Activated T-cell treated with anti-CD3 and anti-CD28 coated beads, Interleukin-2, amount 50 U/mL, for 24 hours (primary cell): ENCODE measurements at regions not wholly inside any gene's neighbourhood (a gene's known extent, or its start where the extent isn't known, plus 50 kb on each side); places are given as distances from the start of the nearest gene placed in this dataset.
"Not testable (repeated sequence)": the region's sequence is repeated elsewhere in the genome, so short reads cannot be mapped to it uniquely, and the experiment has no call there.

ENCODE experiments used
- DNase-seq: peaks from one replicate; pipeline ENCODE4 v3.0.0-alpha.2; 2020
- H3K27ac Mint-ChIP-seq: 2 replicates; pipeline ENCODE4 v1.8.0; 2020; ENCODE audit warnings: mild to moderate bottlenecking, mixed read lengths
- H3K27me3 Mint-ChIP-seq: 2 replicates; pipeline ENCODE4 v1.8.0; 2020; ENCODE audit warnings: mixed read lengths
- H3K36me3 Mint-ChIP-seq: 2 replicates; pipeline ENCODE4 v1.8.0; 2020; ENCODE audit warnings: low read depth, mixed read lengths
- H3K4me1 Mint-ChIP-seq: 2 replicates; pipeline ENCODE4 v1.8.0; 2020; ENCODE audit warnings: low read depth, mixed read lengths
- H3K4me3 Mint-ChIP-seq: 2 replicates; pipeline ENCODE4 v1.8.0; 2020; ENCODE audit warnings: mild to moderate bottlenecking, moderate library complexity, mixed read lengths
- H3K9me3 Mint-ChIP-seq: 2 replicates; pipeline ENCODE4 v1.8.0; 2020; ENCODE audit warnings: mixed read lengths

GRCh38 chr6:163765335-163765734, 350.8 kb downstream of the QKI start:
- no peaks in the 10 kb centered on the region for H3K36me3 Mint-ChIP-seq
- no peak overlapping the region for H3K27ac Mint-ChIP-seq
- H3K27me3 Mint-ChIP-seq: peaks cover 33% of the 10 kb centered on the region
- DNase-seq: no peak
- no peak overlapping the region for H3K4me3 Mint-ChIP-seq
- no peaks in the 10 kb centered on the region for H3K4me1 Mint-ChIP-seq
- no peaks in the 10 kb centered on the region for H3K9me3 Mint-ChIP-seq

DNA sequence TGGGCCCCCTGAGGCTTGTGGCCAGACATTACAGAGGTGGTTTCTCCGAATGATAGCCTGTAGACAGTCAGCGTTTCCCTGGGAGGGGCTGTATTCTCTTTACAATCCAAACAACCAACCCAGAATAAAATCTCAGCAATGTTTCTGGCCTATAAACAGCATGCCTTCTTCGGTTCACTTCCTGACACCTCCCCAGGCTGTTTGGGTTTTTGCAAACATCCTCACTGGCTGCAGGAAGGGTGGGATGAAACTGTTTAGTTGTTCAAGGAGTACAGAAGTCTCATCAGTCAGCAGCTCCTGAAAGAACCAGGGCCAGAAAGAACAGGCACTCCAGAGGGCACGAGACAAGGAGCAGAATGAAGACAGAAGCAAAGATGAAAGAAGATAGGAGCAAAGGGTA, 350.0 kb downstream of the QKI start:
- Mint-ChIP-seq H3K27me3 (peaks cover 37% of the 10 kb centered on the region), H3K36me3 (no peaks in the 10 kb centered on the region), H3K27ac (no peak overlapping the region), H3K9me3 (no peaks in the 10 kb centered on the region), H3K4me3 (no peak overlapping the region), H3K4me1 (no peaks in the 10 kb centered on the region)
- no peak for DNase-seq

GRCh38 chr6:163761481-163761880, 347.0 kb downstream of the QKI start:
- DNase-seq: no peak
- no peaks in the 10 kb centered on the region for H3K9me3 Mint-ChIP-seq
- H3K4me3 Mint-ChIP-seq: no peak overlapping the region
- H3K4me1 Mint-ChIP-seq: no peaks in the 10 kb centered on the region
- H3K27me3 Mint-ChIP-seq: peaks cover 35% of the 10 kb centered on the region
- H3K36me3 Mint-ChIP-seq: no peaks in the 10 kb centered on the region
- H3K27ac Mint-ChIP-seq: no peak overlapping the region

DNA sequence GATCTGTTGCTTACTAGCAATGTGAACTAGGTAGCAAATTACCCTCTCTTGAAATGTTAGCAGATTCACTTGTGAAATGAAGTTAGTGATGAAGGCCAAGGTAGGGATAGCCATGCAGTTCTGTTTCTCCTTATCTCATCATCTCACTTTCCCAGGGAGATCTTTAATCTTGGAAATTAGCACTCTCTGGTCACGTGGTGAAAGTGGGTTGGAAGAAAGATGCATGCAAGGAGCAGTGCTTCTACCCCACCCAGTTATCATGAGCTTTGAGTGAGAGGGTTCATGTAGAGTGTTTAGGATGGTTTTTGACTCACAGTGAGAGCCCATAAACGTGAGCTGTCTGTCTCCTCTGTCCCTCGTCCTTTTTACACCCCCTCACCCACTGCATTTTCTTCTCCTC, 346.3 kb downstream of the QKI start:
- Mint-ChIP-seq H3K36me3 (no peaks in the 10 kb centered on the region), H3K4me1 (no peaks in the 10 kb centered on the region), H3K4me3 (no peak overlapping the region), H3K27me3 (peaks cover 31% of the 10 kb centered on the region), H3K9me3 (no peaks in the 10 kb centered on the region), H3K27ac (no peak overlapping the region)
- no peak for DNase-seq

- Mint-ChIP-seq H3K27ac (no peak overlapping the region), H3K36me3 (no peaks in the 10 kb centered on the region), H3K4me3 (no peak overlapping the region), H3K27me3 (peaks cover 24% of the 10 kb centered on the region), H3K4me1 (no peaks in the 10 kb centered on the region), H3K9me3 (no peaks in the 10 kb centered on the region)
- no peak for DNase-seq
These were observed 345.0 kb downstream of the QKI start for GRCh38 chr6:163759542-163759941.

DNA sequence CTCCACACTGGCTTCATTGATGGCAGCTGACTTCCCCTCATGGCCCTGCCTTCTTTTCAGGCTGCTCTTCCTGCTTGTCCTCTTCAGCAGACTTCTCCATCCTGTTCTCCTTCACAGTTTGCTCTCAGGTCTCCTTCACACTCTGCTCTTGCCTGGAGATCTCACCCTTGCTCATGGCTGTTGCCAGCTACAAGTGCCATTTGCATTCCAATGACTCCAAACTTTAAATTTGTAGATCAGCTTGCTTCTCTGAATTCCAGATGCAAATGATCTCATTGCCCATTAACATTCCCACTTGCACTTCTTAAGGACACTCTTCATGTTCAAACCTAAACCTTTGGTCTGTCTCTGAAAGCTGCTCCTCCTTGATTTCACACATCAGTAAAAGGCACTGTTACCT, 343.0 kb downstream of the QKI start:
- no peaks in the 10 kb centered on the region for H3K4me1 Mint-ChIP-seq
- no peaks in the 10 kb centered on the region for H3K9me3 Mint-ChIP-seq
- H3K27me3 Mint-ChIP-seq: peaks cover 16% of the 10 kb centered on the region
- DNase-seq: no peak
- no peak overlapping the region for H3K27ac Mint-ChIP-seq
- no peak overlapping the region for H3K4me3 Mint-ChIP-seq
- no peaks in the 10 kb centered on the region for H3K36me3 Mint-ChIP-seq

- Mint-ChIP-seq H3K9me3 (no peaks in the 10 kb centered on the region), H3K27me3 (peaks cover 18% of the 10 kb centered on the region), H3K4me1 (peaks cover 5% of the 10 kb centered on the region), H3K4me3 (no peak overlapping the region), H3K27ac (no peak overlapping the region), H3K36me3 (no peaks in the 10 kb centered on the region)
- no peak for DNase-seq
These were observed 341.6 kb downstream of the QKI start for GRCh38 chr6:163756079-163756478.

DNA sequence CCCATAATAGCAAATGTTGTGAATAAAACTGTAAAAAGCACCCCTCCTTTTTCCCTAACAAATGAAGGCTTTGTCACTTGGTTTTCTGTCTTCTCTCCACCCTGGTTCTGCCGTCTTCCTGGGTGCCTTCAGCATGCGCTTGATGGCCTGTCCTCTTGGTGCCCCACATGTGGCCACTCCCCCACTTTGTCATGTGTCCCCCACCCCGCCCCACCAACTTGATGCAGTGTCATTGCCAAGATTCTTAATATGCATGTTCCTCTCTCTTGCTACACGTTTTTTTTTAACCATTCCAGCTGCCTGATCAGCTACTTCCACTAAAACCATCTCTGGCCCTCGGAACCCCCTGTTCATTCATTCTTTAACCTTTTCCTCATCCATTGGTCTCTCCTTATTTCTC, 340.3 kb downstream of the QKI start:
- Mint-ChIP-seq H3K4me3 (no peak overlapping the region), H3K36me3 (no peaks in the 10 kb centered on the region), H3K27ac (no peak overlapping the region), H3K27me3 (peaks cover 28% of the 10 kb centered on the region), H3K9me3 (no peaks in the 10 kb centered on the region), H3K4me1 (peaks cover 13% of the 10 kb centered on the region)
- DNase-seq: no peak

GRCh38 chr6:163753430-163753829, 338.9 kb downstream of the QKI start:
- no peak overlapping the region for H3K4me3 Mint-ChIP-seq
- H3K27me3 Mint-ChIP-seq: peaks cover 27% of the 10 kb centered on the region
- no peak for DNase-seq
- H3K4me1 Mint-ChIP-seq: peaks cover 13% of the 10 kb centered on the region
- H3K9me3 Mint-ChIP-seq: no peaks in the 10 kb centered on the region
- H3K27ac Mint-ChIP-seq: no peak overlapping the region
- H3K36me3 Mint-ChIP-seq: no peaks in the 10 kb centered on the region

- Mint-ChIP-seq H3K27me3 (peaks cover 27% of the 10 kb centered on the region), H3K27ac (no peak overlapping the region), H3K4me3 (no peak overlapping the region), H3K36me3 (no peaks in the 10 kb centered on the region), H3K4me1 (peaks cover 13% of the 10 kb centered on the region), H3K9me3 (no peaks in the 10 kb centered on the region)
- DNase-seq: no peak
These were observed 337.9 kb downstream of the QKI start for GRCh38 chr6:163752446-163752845.

- peaks cover 30% of the 10 kb centered on the region for H3K27me3 Mint-ChIP-seq
- no peak overlapping the region for H3K4me3 Mint-ChIP-seq
- no peaks in the 10 kb centered on the region for H3K36me3 Mint-ChIP-seq
- no peaks in the 10 kb centered on the region for H3K9me3 Mint-ChIP-seq
- H3K27ac Mint-ChIP-seq: no peak overlapping the region
- DNase-seq: no peak
- H3K4me1 Mint-ChIP-seq: peaks cover 13% of the 10 kb centered on the region
These were observed 336.6 kb downstream of the QKI start for GRCh38 chr6:163751032-163751525.

DNA sequence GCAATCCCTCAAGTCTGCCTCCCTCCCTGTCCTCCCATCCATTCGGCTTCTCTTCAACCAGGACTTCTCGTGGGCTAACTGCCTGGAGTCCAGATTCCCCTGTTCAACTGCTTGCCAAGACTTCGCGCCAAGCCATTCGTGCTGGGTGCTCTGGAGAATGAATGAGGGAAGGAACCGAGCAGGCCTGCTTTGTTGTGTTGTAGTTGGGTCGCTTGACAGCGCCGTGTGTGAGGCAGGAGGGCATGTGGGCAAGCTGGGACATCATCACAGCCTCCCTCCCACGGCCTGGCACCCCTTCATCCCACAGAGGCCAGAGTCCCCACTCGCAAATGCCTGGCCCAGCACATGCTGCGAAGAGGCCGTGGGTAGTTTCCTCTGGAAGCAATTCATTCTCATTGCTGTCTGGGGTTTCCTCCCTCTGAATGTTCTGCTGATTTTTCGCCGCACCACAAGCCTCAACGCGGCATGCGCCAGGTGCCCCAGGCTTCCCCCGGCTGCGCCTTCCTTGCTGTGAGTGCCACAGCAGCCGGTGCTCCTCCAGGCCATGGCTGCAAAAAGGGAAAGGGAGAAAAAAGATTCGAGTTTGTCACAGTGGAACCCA, 336.0 kb downstream of the QKI start:
- no peak overlapping the region for H3K4me3 Mint-ChIP-seq
- no peak overlapping the region for H3K27ac Mint-ChIP-seq
- peaks cover 13% of the 10 kb centered on the region for H3K4me1 Mint-ChIP-seq
- no peak for DNase-seq
- H3K36me3 Mint-ChIP-seq: no peaks in the 10 kb centered on the region
- peaks cover 30% of the 10 kb centered on the region for H3K27me3 Mint-ChIP-seq
- H3K9me3 Mint-ChIP-seq: no peaks in the 10 kb centered on the region

GRCh38 chr6:163748886-163749285, 334.4 kb downstream of the QKI start:
- Mint-ChIP-seq H3K27me3 (peaks cover 30% of the 10 kb centered on the region), H3K4me3 (no peak overlapping the region), H3K36me3 (no peaks in the 10 kb centered on the region), H3K9me3 (no peaks in the 10 kb centered on the region), H3K4me1 (peaks cover 13% of the 10 kb centered on the region), H3K27ac (no peak overlapping the region)
- DNase-seq: no peak

GRCh38 chr6:163748036-163748435, 333.5 kb downstream of the QKI start:
- Mint-ChIP-seq H3K4me3 (no peak overlapping the region), H3K27me3 (peaks cover 30% of the 10 kb centered on the region)

GRCh38 chr6:163747058-163747457, 332.5 kb downstream of the QKI start:
- peaks cover 32% of the 10 kb centered on the region for H3K27me3 Mint-ChIP-seq
- H3K36me3 Mint-ChIP-seq, H3K27ac Mint-ChIP-seq, DNase-seq, H3K9me3 Mint-ChIP-seq, H3K4me3 Mint-ChIP-seq: not testable (repeated sequence)
- H3K4me1 Mint-ChIP-seq: peaks cover 13% of the 10 kb centered on the region

More at GRCh38 chr6:163748036-163748435, 333.5 kb downstream of the QKI start:
- no peaks in the 10 kb centered on the region for H3K36me3 Mint-ChIP-seq
- DNase-seq: no peak
- H3K4me1 Mint-ChIP-seq: peaks cover 13% of the 10 kb centered on the region
- no peaks in the 10 kb centered on the region for H3K9me3 Mint-ChIP-seq
- no peak overlapping the region for H3K27ac Mint-ChIP-seq
